ENCODE measurements at regions not wholly inside any gene's neighbourhood (a gene's known extent, or its start where the extent isn't known, plus 50 kb on each side); places are given as distances from the start of the nearest gene placed in this dataset.

- H3K36me3 ChIP-seq (ENCODE audit: control insufficient read depth, insufficient read depth, low read length) = no peaks in the 10 kb centered on the region
- no peak for DNase-seq (ENCODE audit: low read depth)
- TF ChIP-seq CTCF (IDR thresholded peaks at IDR 0.05; ENCODE audit: insufficient read depth, low read length, poor library complexity, severe bottlenecking) = no peak
- H3K27me3 ChIP-seq (ENCODE audit: control insufficient read depth, insufficient read depth, low read length) = no peaks in the 10 kb centered on the region
- no peak overlapping the region for H3K4me3 ChIP-seq (ENCODE audit: low read depth, low read length)
Observed at GRCh38 chr11:97157221-97157740, 767.5 kb downstream of the JRKL start.

GRCh38 chr11:97158243-97158642, 768.4 kb downstream of the JRKL start:
- DNase-seq (ENCODE audit: low read depth) = no peak
- no peak for TF ChIP-seq CTCF (IDR thresholded peaks at IDR 0.05; ENCODE audit: insufficient read depth, low read length, poor library complexity, severe bottlenecking)
- no peak overlapping the region for H3K4me3 ChIP-seq (ENCODE audit: low read depth, low read length)
- no peaks in the 10 kb centered on the region for H3K36me3 ChIP-seq (ENCODE audit: control insufficient read depth, insufficient read depth, low read length)
- no peaks in the 10 kb centered on the region for H3K27me3 ChIP-seq (ENCODE audit: control insufficient read depth, insufficient read depth, low read length)

GRCh38 chr11:97163631-97164191, 773.9 kb downstream of the JRKL start:
- TF ChIP-seq CTCF (IDR thresholded peaks at IDR 0.05; ENCODE audit: insufficient read depth, low read length, poor library complexity, severe bottlenecking) = no peak
- Histone ChIP-seq H3K4me3 (ENCODE audit: low read depth, low read length) (no peak overlapping the region), H3K27me3 (ENCODE audit: control insufficient read depth, insufficient read depth, low read length) (no peaks in the 10 kb centered on the region), H3K36me3 (ENCODE audit: control insufficient read depth, insufficient read depth, low read length) (no peaks in the 10 kb centered on the region)
- no peak for DNase-seq (ENCODE audit: low read depth)

GRCh38 chr11:97201743-97202612, 812.2 kb downstream of the JRKL start:
- Histone ChIP-seq H3K27me3 (ENCODE audit: control insufficient read depth, insufficient read depth, low read length) (no peaks in the 10 kb centered on the region), H3K4me3 (ENCODE audit: low read depth, low read length) (no peak overlapping the region), H3K36me3 (ENCODE audit: control insufficient read depth, insufficient read depth, low read length) (no peaks in the 10 kb centered on the region)
- no peak for DNase-seq (ENCODE audit: low read depth)
- TF ChIP-seq CTCF (IDR thresholded peaks at IDR 0.05; ENCODE audit: insufficient read depth, low read length, poor library complexity, severe bottlenecking) = no peak

- H3K36me3 ChIP-seq (ENCODE audit: control insufficient read depth, insufficient read depth, low read length) = no peaks in the 10 kb centered on the region
- no peak overlapping the region for H3K4me3 ChIP-seq (ENCODE audit: low read depth, low read length)
- no peak for DNase-seq (ENCODE audit: low read depth)
- TF ChIP-seq CTCF (IDR thresholded peaks at IDR 0.05; ENCODE audit: insufficient read depth, low read length, poor library complexity, severe bottlenecking) = no peak
- no peaks in the 10 kb centered on the region for H3K27me3 ChIP-seq (ENCODE audit: control insufficient read depth, insufficient read depth, low read length)
Observed at GRCh38 chr11:97202613-97203292, 812.9 kb downstream of the JRKL start.
